ENCODE measurements at regions not wholly inside any gene's neighbourhood (a gene's known extent, or its start where the extent isn't known, plus 50 kb on each side); places are given as distances from the start of the nearest gene placed in this dataset.

DNA sequence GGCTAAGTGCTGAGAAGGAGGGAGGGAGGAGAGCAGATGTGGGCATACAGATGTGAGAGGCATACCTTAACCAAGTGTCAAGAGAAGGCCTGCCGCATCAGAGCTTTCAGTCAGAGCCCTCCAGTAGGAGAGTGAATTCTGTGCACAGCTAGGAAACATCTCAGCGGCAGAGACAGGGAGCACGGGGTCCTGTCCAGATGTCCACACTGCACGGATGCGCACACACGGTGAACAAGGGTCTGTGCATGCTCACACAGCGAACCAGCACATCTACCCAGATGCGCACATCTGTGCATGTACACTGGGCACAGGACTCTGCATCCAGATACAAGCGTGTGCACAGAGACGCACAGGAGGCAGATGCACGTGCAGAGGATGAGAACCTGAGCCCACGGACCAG lies 778.0 kb downstream of the BRD1 start:
- DNase-seq, result no peak

- no peak for DNase-seq
These were observed 779.1 kb downstream of the BRD1 start for GRCh38 chr22:49048591-49048990.

DNA sequence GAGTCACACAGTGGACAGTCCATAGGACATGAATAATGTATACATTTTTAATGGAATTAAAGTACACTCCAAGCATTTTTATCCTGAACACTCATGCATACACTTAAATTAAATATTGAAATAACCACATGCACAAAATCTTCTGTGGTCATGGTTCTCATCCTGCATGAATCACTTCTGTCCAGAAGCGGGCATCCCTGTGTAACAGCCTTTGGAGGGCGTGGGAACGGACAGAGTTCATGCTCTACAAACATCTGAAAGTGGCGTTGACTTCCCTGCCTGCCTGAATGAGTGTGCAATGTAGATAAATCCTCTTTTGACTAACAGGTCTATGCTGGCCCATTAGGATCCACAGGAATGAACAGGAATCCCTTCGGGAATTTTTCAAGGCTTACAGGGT lies 780.2 kb downstream of the BRD1 start:
- no peak for DNase-seq

GRCh38 chr22:49046546-49047361 lies 780.9 kb downstream of the BRD1 start:
- peak; percentile 35 for DNase-seq

GRCh38 chr22:49046000-49046545 lies 781.6 kb downstream of the BRD1 start:
- no peak for DNase-seq

- DNase-seq, result no peak
These were observed 782.4 kb downstream of the BRD1 start for GRCh38 chr22:49045276-49045675.

GRCh38 chr22:49044776-49045175 lies 782.9 kb downstream of the BRD1 start:
- DNase-seq, result no peak

DNA sequence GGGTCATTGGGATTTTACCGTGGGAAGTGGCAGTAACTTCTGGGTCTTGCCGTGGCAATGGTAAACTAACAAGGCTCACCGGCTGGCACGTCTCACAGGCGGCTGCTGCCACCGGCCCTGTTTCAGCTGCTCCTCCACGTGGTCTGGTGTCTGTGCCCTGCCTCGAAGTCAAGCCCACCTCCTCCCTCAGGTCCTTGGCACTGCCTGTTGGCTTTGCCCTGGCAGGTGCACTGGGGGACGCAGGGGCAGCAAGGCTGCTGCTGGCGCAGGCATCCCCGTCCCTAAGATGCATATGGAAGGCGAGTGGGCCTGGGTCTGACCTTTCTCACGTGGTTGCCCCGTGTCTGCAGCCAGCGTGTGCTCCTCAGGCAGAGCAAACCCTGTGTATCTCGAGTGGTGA lies 783.6 kb downstream of the BRD1 start:
- DNase-seq, result no peak

- DNase-seq, result no peak
These were observed 784.5 kb downstream of the BRD1 start for GRCh38 chr22:49042877-49043859.

DNA sequence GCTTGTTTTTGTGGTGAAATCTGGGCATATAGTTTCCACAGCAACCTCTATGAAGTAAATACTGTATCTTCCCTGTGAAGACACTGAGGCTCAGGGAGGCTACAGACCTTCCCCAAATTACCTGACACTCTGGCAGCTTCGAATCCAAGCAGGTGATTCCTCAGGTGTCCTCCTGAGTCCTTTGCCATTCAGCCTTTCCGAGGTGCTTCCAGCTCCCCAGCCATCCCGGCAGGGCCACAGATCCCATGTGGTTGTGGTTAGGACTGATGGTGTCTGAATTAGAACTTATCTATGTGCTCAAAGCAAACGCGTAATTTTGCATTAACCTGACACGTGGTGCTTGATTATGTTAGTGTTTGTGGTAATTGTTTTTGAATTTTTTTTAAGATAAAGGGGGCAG lies 785.6 kb downstream of the BRD1 start:
- DNase-seq, result no peak

DNA sequence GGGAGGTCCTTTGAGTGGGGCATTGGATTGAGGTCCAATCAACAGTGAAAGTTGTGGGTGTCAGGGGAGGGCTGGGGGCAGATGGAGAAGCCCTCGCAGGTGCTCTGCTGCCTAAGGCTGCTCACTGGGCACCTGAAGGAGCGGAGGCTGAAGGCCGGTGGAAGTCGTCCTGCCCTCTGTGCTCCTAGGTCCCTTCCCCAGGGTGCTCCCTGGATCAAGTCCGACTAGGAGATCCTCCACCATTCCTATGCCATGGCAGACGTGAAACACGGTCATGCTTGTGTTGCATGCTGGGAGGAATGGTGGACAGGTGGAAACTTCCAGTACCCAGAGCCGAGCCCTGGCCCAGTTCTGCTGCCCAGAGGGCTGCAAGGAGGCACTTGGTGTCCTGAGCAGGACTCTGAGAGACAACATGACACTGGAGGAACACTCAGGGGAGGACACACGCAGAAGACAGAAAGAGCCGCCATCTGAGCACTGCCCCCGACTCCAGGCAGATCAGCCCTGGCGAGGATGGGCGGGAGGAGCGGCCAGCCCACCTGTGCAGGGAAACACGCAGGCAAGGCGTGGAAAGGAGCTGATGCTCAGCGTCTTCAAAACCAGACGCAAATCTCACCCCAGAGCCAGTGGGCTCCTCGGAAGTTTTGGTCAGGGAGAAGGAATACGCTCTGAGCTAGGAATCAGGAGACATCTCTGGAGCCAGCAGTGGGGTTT lies 786.8 kb downstream of the BRD1 start:
- DNase-seq, result no peak

DNA sequence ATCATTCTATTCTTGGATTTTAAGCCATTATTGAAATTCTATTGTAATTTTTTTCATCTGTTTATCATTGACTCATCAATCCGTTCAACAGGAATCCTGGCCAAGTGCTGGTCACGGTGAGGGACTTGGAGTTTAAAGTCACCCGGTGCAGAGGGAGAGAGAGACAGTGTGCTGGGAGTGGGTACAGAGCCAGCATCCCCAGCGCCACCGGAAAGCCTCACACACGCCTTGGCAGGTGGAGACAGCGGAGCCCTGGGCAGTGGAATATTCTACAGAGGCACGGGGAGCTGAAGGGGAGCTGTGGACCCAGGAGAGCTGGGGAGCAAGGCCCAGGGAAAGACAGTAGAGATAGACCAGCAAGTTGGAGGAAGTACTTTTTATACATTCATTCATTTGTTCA lies 787.6 kb downstream of the BRD1 start:
- no peak for DNase-seq

DNA sequence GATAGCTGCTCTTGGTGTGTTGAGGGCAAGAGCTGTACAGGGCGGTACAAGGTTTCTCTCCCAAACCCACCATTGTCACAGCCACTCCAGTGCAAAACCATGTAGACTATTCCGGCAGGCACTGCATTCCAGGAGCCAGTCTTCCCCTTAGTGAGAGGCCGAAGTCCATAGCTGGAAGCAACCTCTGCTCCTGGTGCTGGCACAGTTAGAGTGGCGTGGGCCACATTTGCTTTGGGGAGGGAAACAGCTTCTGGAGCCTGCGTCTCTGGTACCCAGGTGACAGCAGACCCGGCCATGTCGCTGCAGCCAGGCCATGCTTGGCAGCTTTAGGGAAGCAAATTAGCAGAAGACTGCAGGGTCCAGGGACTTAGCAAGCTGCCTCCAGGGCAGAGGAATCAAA lies 788.0 kb downstream of the BRD1 start:
- DNase-seq, result no peak

GRCh38 chr22:49037701-49038245 lies 789.9 kb downstream of the BRD1 start:
- DNase-seq, result no peak

GRCh38 chr22:49036513-49036912 lies 791.2 kb downstream of the BRD1 start:
- DNase-seq, result no peak

GRCh38 chr22:49035818-49036457 lies 791.7 kb downstream of the BRD1 start:
- DNase-seq, result no peak

DNA sequence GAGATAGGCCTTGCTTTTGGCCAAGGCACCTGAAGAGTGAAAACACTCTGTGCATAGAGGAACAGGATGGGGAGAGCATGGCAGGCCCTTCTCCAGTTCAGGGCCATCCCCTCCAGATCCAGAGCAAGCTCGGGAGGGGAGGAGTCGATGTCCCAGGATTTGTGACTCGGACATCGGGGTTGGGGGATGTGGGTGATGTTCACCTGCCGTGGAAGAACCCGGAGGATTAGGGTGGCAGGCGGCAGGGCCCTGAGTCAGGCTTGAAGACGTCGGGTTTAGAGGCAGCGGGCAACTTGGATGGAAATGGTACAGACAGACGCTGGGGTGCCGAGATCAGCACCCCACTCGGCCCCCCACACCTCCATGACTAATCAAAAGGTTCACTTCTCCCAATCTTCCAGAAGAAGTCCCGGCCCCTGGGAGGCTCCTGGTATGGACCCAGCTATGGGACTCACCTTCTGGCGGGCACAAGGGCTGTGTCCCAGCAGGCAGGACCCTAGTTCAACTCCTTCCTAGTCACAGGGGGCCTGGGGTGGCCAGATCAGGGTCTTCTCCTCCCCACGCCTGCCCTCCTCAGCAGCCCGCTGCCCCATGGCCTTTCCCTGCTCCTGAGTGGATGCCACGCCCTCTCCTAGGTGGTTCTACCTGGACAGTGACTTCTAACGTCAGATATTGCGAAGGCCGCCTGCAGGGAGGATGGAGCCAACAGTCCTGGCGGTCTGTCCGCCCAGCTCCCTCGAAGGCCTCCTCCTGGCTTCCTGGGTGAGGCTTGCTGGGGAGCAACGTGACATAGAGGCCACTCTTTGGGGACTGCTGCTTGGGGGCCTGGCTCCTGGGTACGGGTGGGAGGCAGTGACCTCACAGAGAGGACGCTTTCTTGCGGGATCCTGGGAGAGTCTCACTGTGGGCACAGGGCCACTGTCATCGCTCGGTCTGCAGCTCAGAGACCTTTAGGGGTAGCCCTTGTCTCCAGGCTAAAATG lies 792.5 kb downstream of the BRD1 start:
- DNase-seq, result no peak

DNA sequence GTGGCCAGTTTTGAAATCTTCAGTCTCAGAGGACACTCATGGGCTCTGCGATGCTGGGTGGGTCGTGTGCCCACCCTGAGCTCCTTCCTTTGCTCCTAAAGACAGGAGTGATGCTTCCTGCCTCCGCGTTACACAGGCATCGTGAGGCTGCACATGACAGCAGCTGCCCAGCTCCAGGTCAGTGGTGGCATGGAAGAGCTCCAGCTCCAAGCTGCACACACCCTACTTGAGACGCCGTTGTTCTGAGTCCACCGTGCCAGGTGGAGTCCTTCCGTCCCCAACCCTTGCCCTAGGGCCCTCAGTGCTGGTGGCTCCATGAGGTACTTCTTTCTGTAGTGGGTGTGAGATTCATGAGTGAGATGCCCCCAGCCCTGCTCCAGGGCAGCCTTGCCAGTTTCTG lies 794.1 kb downstream of the BRD1 start:
- no peak for DNase-seq

DNA sequence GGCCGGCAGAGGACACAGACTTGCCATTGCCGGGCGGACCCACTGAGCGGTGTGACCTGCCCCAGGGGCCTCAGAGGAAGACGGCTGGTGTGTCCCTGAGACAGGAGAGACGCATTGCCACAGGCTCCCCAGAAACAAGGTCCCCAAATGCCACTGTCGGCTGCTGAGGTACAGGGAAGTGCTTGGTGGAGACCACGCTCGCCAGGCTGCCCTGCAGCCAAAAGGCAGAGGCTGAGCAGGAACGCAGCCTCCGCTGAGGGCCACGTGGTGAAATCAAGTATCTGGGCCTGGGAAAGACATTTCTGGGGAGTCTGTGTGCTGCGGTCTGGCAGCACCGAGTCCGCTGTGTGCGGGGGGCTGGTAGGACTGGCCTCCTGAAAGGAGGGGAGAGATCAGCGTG lies 794.9 kb downstream of the BRD1 start:
- DNase-seq, result no peak

DNA sequence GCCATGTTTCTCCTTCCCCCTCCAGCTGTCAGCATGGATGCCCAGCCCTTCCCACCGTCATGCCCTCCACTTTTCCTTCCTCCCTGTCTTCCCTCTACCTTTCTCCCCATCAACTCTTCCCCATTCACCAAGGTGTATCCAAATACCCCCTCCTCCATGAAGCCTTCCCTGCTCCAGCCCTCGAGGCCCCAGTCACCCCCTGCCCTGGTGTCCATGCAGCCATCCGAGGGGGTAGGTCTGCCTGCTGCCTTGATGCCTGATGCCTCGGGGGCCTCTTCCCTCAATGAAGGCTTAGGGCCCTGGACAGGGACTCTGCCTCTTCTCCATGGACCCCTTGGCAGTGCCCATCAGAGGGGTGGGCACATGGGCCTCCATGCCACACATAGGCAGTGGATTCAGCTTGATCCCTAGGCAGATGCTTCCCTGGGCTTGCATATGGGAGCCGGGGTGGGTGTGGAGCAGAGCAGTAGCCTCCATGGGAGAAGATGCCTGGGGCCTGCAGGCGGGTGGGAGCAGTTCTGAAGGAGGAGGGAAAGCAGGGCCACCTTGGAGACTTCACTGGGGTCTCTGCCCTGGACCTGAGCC lies 795.8 kb downstream of the BRD1 start:
- DNase-seq, result no peak

DNA sequence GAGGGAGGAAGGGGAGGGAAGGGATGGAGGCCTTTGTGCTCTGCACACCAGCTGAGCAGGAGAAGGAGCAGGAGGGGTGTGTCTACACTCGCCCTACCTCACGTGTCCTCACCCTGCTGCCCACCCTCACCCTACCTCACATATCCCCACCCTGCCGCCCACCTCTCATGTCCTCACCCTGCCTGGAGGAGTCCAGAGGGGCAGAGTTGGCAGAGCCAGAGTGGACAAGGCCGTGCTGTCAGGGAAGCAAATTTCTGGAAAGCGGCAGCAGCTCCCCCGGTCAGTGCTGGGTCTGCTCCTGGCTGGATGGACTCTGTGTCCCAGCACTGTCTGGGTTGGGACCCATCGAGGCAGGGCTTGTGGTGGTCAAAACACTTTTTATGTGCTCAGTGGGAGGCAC lies 799.6 kb downstream of the BRD1 start:
- DNase-seq, result no peak
